NCI-H1048 (cell line): ENCODE measurements at regions not wholly inside any gene's neighbourhood (a gene's known extent, or its start where the extent isn't known, plus 50 kb on each side); places are given as distances from the start of the nearest gene placed in this dataset.
"Not testable (repeated sequence)": the region's sequence is repeated elsewhere in the genome, so short reads cannot be mapped to it uniquely, and the experiment has no call there.

Experiments
- DNase-seq: peaks from one replicate; lab custom pipeline; 2025; lab: John Stamatoyannopoulos, UW

DNA sequence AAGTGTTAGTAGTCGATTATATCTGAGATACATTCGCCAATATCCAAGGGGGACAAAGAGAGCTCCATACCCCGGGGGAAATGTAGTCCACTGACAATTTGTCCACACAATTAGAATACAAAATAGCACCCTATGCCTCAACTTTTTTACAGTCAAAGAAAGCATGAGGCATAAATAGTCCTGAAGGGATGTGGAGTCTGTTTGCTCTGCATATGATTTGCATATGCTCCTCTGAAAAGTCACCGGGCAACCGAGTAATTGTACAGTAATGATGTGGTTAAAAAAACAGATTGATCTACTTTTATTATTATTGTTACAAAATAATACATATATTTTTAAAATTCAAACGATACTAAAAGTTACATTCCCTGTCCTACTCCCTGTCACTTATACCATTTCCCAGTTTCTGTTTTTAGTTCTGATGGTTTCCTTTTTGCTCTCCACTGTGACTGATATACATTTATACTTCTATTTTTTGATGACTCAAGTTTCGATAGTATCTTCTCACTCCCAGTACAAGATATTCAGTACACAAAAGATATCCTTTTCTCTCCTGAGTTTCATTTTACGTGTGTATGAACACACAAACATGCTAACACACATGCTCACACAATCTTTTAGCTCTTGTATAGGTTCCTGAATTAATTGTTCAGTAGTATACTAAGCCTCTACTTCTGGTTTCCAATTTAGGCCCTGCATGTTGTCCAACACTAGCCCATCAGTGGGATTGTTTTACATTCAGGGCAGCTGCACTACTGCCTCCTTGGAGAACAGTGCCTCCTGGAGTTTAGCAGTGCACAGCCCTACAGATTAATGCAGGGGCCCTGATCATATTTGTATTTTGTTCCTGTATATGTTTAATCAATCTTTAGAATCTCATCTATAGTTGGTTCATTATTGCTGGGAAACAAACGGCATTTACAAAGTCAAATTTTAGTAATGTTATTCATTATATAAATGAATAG, 130.9 kb downstream of the TES start:
- no peak for DNase-seq

DNA sequence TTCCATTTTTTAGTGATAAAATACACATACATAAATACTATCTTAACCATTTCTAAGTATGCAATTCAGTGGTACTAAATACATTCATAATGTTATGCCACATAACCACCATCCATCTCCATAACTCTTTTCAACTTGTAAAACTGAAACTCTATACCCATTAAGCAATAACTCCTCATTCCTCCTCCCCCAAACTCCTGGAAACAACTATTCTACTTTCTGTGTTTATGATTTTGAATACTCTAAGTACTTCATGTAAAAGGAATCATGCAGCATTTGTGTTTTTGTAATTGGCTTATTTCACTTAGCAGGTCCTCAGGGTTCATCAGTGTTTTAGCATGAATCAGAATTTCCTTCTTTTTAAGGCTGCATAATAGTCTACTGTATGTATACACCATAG, 131.8 kb downstream of the TES start:
- DNase-seq, result no peak

DNA sequence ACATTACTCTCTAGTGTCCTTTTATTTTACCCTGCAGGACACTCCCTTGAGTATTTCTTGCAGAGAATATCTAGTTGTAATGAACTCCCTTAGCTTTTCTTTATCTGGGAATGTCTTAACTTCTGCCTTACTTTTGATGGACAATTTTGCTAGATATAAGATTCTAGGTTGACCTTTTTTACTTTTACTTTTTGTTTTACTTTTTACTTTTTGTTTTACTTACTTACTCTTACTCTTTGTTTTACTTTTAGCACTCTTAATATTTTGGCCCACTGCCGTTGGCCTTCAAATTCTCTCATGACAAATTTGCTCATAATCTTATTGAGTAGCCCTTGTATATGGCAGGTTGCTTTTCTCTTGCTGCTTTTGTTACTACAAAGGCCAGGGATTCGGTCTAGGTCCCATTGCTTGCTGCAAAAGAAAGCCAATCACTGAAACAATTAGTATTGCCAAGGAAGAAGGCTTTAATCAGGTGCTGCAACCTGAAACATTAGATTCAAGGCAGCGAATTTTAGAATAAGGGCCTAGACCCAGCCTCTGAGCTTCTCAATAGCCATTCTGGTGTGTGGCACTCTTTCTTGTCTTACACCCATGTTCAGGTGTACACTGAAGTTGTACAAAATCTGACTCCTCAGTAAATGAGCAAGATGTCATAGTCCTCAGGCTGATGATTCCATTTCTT, 137.0 kb downstream of the TES start:
- DNase-seq, result no peak

DNA sequence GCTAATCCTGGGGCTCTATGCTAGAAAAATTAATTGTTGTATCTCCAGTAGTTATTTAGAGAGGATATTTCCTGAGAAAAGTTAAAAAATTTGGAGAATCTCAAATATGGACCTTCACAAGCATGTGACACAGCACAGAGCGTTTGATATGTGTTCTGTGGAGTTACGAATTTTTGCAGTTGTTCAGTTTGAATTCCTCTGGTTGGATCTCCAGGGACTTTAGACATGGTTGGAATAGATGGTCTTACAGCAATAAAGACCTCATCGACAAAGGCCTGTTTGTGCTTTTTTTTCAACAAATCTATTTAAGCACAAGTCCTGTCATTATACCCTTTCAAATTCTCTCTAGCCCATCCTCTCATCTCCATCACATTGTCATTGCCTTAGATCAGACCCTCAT, 138.0 kb downstream of the TES start:
- DNase-seq, result no peak

DNA sequence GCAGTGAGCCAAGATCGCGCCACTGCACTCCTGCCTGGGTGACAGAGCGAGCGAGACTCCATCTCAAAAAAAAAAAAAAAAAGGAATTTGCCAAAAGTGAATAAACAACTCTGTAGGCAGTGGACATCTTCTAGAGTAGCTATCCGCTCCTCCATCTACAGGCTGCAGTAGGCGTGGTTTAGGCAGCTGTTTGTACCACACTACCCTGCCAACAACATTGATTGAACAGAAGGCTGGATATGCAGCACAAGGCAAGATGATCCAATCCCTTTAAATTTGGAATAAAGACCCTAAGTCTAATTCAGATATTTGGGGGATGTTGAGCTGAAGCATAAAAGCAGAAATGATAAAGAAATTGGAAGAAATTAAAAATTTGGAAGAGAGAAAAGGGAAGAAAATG, 141.6 kb downstream of the TES start:
- DNase-seq, result no peak

DNA sequence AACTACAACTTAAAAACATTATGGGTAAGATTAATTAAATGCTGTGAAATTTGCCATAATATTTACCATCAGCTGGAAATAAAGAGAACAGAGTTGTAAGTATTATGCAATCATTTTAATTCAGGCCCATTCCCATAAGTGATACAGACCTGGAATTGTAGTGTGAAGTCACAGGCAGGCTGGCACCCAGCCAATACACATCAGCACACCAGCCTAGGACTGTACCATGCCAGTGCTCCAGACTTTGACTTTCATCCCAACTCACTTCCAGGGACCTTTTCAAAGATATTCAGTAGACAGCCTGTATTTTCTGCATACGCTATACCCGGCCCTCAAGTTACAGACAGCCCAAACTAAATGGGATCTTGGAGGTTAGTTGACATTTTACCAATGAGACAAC, 143.3 kb downstream of the TES start:
- no peak for DNase-seq

DNA sequence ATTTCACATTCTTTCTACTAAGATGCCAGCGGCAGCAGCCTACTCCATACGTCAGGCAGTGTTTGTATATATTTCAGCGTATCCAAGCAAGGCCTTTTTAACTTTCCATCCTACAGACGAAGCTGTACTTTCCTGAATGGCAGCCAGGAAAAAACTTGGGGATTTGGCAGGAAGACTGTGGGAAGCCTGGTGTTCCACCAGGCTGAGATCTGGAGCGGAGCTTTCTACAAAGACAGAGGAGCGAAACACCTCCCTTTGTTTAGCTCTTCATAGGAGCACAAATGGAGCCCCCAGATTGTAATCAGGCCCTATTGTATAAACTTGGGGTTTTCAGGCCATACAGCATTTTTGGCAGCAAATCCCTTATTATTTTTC, 143.8 kb downstream of the TES start:
- DNase-seq, result no peak

DNA sequence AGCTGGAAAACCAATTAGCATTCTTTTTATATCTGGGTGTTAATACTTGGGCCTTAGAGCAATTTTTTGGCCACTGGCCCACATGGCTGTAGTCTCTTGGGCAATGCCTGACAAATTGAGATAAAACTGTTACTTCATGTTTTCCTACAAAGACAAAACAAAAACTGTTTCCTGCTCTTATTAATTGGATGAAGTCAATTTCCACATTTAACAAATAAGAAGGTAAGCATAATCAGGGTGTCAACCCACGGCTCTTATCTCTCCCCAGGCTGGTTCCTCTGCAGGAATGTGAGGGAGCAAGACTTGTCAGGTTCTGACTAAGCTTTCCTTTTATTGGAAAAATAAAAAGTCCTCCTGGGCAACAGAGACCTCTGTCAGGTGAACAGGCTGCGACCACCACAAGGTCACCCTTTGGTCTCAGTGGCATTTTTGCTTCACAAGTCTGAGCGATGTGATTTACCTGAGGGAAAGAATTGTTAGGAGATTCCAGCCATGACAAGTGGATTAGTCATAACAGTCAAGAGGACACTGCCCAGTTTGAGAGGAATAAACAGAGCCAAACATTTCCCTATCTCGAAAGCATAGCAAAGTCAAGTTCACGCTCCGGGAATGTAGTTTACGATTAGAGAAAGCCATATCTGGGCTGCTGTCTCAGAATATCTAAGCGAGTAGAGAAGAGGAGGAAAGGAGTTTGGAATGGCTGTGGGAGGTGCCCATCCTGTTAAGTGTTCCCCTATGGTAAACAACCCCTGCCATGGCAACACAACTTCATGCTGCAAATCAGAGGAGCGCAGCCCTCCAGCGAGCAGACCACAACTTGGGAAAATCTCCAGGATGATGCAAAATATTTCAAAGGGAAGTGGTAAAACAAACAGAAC, 144.4 kb downstream of the TES start:
- no peak for DNase-seq

DNA sequence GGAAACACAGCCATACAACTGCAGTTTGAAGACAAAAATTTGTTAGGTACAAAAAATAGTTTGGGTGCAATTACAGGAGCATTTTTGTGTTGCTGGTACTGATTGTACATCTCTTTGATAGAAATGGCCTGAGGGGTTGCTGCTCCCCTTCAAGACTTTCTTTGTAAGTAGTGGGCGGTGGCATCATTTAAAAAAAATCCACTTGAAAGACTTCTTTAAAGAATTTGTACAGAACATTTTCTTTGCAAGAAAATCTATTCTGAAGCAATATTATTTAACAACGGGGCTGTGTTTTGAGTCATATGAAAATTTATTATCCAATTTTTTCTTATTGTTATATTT, 144.1 kb upstream of the CAV2 start:
- no peak for DNase-seq

DNA sequence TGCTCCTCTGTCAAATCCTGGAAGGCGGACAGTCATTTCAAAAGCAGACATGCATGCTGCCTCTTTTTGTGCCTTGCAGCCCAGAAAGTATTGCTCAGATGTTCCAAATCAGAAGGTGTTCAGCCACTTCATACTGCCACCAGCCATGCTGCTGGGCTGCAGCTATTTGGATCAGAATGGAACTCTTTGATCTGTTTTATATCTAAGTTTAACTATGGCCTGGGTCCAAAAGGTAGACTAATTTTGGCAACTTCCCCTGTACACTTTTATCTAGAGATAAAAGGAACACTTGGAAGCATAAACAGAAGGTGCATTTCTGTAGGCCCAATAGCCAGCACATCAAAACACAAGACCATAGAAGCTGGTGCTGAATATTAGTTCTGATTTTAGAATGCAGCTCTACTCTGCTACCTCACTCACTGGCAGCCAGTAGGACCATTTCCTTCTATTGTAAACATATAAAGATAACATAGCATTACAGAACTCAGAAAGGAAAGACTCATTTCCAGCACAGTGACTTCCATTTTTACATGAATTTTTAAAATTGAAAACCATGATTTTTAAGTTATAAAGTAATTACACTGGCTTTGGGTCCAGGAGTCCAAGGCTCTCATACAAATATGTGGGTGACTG, 143.1 kb upstream of the CAV2 start:
- DNase-seq, result no peak

DNA sequence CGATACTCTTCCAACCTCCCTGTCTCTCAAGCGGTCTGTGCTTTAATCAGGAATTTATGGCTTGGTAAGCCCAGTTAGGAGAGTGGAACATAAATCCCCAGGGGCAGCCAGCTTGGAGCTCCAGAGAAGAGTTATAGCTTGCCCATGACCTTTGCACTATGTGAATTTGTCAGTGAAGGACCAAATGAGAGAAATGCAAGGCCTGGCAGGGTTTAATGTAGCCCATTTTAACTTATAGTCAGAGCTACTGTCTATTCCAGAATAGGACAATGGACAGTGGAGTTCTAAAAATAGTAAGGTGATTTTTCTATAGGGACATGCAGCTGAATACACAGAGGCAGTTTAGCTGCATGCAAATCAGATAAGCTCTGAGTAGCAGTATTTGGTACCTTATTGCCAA, 142.6 kb upstream of the CAV2 start:
- no peak for DNase-seq

DNA sequence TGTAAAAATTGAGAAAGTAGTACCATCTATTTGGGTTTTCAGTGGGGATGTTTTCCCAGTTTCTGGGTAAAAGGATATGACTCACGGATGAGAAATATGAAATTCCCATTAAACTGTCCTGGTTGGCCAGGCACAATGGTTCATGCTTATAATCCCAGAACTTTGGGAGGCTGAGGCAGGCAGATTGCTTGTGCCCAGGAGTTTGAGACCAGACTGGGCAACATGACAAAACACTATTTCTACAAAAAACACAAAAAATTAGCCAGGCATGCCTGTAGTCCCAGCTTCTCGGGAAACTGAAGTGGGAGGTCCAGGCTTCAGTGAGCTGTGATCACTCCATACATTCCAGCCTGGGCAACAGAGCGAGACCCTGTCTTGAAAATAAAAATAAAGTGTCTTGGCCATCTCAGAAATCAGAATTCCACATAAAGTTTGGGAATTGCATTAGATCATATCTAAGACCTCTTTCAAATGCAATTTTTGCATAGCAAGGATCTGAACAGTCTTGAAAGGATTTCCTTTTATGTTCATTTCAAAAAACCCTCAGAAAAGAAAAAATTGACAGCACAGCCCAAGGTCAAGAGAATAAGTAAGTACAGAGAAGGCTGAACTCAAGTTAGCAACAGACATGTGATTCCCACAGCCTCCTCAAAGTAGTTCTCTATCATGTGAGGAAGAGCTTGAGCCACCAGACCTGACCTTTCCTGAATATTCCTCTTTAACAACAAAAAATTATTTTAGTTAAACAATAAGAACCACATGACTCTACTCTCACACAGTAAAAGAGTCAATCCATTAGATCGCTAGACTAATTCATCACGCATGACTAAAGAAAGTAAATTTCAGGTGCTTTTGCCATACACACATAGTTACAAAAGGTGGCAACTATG, 141.5 kb upstream of the CAV2 start:
- no peak for DNase-seq

DNA sequence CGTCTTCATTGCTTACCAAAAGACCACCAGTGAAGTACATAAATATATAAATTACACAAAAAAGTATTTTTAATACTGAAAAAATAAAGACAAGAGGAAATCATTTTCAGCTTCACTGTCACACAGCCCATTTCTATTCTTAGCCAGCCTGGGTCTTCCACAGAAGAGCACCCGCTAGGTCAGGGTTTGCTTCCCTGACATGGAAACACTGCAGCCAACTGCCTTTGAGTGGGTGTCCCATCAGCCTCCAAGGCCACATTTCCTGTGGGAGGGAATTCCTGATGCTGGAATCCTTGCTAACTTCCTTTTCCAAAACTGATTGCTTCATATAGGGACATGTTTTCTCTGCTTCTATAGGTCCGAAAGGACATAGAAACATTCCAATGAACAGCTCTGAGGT, 137.8 kb upstream of the CAV2 start:
- no peak for DNase-seq

DNA sequence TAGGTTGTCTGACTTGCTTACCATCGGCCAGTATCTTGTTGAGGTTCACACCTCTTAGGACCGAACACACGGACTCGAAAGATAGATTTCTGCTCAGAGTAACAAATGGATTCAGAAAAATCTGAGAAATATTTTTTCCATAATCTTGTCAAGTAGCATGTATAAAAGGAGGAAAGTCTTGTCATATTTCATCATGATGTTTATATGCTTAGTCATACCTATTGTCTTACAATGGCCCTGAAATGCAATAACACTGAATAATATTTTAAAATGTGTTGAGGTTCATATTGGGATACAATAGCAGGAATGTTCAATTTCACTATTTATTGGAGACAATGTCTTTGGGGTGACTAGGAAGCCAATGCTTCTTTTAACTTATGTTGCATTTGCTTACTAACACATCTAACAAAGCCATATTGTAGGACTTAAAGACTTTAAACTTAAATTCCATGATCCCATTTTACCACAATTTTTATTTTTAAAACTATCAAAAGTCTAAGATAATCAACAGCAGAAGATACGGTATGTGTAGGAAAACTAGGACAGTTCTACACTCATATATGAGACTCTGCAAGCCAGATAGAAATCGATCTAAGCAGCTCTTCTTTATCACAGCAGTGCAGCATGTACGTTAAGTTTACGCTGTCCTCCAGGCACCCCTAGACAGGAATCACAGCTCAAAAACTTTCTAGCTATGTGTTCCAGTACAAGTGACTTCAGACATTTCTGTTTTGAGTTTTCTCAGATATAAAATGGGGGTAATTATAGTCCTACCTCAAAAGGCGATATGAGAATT, 135.7 kb upstream of the CAV2 start:
- DNase-seq, result no peak

DNA sequence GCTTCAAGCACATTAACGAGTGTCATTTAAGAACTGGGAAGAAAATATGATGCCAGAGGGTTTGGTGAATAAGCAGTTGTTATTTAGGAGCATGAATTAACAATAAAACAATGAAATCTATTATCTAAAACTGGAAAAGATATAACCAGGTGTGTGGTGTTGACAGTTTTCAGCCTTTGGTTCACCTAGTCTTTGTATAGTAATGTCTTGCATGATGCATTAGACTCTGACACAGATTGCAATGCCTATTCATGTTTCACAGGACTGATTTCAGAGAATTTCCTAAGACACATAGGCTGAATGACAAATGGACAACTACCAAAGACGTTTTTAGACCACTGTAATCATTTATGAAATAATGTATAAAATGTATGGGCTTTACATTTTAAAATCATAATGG, 135.1 kb upstream of the CAV2 start:
- DNase-seq, result no peak

DNA sequence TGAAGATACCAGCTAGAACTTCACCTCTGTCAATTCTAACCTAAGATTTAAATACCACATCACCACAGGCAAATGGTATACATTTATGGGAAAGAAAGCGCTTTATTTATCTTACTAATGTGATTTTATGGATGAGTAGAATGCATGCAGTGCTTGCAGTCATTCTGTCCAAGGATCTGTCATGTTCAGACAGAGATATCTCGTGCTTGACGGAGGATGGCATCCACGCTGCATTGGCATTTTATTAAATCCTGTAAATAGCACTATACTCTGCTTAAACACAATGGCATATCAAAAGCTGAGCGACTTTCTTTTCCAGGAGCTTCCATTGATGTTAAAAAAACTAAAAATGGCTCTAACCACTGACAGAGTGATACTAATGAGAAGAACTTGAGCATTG, 133.7 kb upstream of the CAV2 start:
- DNase-seq, result no peak

DNA sequence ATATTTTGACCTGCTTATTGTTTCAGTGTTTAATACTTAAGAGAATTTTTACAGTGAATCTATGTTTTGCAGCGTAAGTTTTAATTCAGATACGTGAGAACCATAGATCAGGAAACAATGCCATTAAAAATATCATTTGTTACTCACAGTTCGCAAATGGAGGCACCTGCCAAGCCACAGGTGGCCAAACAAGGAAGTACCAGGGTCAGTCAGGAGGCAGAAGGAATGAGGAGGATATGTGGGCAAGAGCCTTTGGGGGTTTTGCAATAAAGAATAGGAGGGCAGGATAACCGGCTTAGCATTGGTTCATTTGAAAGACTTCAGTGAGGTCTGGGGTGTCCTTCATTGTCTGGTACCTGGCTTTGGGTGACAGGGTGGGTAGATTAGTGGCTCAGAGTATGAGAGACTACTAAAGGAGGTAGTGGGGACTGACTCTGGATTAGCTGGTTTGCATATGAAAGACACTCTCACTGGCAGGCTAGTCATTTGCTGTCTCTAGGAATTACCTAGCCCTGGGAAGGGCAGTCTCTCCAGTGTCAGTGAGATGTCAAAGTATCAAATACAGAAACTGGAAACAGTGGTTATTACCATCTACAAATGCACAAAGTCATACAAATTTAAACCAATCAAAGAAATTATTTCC, 132.2 kb upstream of the CAV2 start:
- no peak for DNase-seq

DNA sequence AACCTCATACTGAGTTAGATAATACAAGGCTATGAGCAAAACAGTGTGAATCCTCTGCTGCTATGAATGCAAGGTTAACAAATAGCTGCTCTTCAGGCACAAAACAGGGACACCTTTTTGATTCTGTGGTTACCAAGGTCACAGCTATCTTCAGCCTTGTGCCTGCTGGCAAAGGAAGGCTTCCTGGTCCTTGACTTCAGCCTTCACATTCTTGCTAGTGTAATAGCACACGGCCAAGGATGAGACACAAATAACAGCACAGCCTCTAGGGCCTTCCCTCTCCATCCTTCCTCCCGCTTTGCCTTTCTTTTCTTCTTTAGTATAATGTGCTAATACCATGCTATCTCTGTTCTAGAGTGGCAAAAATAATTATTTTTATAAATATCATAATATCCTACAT, 130.6 kb upstream of the CAV2 start:
- no peak for DNase-seq

DNA sequence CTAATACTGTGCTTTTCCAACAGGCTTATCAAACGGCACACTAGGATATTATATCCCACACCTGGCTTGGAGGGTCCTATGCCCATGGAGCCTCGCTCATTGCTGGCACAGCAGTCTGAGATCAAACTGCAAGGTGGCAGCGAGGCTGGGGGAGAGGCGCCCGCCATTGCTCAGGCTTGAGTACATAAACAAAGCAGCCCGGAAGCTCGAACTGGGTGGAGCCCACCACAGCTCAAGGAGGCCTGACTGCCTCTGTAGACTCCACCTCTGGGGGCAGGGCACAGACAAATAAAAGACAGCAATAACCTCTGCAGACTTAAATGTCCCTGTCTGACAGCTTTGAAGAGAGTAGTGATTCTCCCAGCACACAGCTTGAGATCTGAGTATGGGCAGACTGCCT, 128.0 kb upstream of the CAV2 start:
- not testable (repeated sequence) for DNase-seq

DNA sequence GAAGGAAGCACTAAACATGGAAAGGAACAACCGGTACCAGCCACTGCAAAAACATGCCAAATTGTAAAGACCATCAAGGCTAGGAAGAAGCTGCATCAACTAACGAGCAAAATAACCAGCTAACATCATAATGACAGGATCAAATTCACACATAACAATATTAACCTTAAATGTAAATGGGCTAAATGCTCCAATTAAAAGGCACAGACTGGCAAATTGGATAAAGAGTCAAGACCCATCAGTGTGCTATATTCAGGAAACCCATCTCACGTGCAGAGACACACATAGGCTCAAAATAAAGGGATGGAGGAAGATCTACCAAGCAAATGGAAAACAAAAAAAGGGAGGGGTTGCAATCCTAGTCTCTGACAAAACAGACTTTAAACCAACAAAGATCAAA, 126.3 kb upstream of the CAV2 start:
- not testable (repeated sequence) for DNase-seq
